GM21723 (cell line): ENCODE measurements at regions not wholly inside any gene's neighbourhood (a gene's known extent, or its start where the extent isn't known, plus 50 kb on each side); places are given as distances from the start of the nearest gene placed in this dataset.
"Not testable (repeated sequence)": the region's sequence is repeated elsewhere in the genome, so short reads cannot be mapped to it uniquely, and the experiment has no call there.

Source experiments
- ATAC-seq: cut with Tn5 transposase; IDR thresholded peaks from one replicate; pipeline ENCODE4 v1.9.1; 2021; ENCODE audit warnings: mild to moderate bottlenecking, moderate library complexity; ENCODE audit not compliant: unreplicated experiment

DNA sequence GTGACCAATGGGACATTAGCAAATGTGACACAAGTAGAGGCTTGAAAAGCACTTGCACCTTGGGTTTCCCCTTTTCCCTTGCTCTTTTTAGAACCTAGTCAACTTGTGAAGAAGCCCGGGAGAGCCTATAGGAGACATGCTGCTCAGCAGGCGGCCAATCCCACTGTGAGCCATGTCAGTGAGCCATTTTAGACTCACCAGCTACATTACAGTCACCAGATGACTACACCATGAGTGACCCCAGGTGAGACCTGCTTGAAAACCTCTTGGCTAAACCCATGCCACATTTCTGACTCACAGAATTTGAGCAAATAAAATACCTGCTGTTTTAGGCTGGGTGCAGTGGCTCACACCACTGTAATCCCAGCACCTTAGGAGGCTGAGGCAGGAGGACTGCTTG, 317.5 kb downstream of the KLF12 start:
- no peak for ATAC-seq

DNA sequence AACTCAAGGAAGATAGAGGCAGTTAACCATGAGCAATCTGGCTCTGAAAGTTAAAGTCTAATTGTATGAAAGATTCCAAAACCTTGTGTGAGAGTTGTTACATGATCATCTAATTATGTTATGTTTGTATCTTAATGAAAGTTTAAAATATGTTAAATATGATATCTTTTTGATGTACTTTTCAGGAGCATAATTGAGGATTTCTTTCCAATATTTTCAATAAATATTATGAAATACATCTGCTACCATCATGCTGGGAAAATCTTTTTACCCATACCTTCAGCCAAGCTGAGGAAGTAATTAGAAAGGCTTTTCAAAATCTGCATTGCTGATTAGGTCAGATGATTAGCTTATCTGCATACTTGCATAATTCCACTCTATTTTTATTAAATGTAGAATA, 318.4 kb downstream of the KLF12 start:
- ATAC-seq, result no peak

DNA sequence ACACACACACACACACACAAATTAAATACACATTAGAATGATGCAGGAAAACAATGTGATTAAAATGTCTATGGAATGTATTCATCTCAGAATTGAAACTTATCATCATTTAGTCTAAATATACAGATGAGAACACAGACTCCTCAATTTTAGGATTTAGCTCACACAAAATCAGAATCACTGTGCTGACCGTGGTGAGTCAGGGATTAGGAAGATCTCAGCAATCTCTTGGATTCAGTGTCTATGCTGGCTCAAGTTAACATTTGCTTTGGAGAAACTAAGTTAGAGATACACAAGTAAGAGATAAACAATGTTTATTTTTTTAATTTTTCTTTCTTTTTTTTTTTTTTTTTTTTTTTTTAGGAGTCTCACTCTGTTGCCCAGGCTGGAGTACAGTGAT, 323.6 kb downstream of the KLF12 start:
- no peak for ATAC-seq

DNA sequence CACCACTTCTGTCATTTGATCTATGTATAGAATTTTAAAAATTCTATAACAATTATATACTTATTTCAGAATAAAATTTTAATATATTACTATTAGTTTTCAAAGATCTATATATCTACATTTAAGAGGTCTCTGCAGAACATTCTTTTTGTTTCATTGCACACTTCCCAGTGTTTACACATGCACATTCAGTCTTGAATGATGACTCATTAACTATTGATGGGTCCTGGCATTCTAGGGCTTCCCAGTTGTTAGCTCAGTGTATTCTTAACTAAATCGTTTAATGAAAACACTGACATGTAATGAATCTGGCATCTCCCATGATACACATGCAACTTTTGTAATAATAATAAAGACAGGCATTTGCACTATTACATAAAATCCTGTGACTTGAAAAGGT, 324.6 kb downstream of the KLF12 start:
- ATAC-seq, result no peak

DNA sequence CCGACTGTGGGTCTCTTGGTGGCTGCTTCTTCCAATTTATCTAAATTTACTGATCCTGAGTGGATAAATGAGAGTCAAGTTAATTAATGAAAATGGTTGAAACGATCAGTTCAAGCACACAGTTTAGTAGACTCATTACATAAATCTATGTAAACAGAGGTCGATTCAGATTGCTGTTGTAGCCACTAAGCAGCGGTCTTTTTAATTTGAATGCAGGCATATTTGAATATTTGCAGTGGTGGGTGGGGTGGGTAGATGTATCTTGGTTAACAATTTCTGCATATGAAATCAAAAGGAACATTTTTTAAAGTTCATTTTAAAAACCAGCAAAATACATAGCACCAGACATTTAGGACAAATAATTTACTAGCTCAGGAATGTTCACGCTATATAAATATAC, 325.9 kb downstream of the KLF12 start:
- no peak for ATAC-seq

DNA sequence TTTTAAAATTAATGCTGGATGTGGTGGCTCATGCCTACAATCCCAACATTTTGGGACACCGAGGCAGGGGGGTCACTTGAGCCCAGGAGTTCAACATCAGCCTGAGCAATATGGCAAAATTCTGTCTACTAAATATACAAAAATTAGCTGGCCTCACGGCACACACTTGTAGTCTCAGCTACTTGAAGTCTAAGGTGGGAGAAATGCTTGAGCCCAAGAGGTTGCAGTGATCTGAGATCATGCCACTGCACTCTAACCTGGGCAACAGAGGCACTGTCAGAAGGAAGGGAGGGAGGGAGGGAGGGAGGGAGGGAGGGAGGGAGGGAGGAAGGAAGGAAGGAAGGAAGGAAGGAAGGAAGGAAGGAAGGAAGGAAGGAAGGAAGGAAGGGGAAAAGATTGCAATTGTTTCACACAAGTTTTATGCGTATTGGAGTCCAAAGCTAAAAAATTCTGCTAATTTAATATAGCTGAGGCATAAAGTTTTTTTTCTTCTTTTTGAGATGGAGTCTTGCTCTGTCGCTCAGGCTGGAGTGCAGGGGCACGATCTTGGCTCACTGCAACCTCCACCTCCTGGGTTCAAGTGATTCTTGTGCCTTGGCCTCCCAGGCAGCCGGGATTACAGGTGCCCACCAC, 328.8 kb downstream of the KLF12 start:
- not testable (repeated sequence) for ATAC-seq

DNA sequence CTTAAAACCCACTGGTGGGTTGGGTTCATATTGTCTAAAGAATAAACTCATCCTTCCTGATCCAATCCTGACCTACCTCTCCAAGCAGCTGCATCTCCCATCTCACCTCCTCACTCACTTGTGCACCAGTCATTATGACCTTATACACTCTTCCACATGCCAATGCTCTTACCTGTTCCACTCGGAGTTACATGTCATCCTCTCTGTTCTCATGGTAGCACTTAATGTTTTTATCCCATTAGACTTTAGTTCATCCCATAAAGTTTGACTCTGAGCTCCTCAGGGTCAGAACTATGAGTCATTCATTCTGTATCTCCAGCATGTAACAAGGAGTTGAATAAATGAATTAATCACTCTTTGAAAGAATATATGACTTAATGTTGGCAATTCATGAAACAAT, 330.2 kb downstream of the KLF12 start:
- ATAC-seq, result no peak

DNA sequence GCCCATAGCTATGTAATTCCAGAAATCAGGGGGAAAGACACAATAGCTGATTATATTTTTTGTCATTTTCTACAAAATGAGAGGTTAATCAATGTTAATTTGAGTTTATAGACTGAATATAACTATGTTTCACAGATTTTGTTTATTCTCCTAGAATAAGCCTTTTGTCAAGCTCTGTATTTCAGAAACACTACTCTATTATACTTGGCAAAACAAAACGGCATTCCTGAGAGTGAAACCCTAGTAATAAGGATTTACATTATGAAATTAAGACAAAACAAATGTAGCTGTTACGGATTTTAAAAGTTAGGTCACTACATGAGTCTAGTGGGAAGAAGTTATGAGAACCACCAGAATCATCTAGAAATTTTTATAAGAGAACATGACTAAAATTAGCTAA, 334.2 kb downstream of the KLF12 start:
- ATAC-seq, result no peak

DNA sequence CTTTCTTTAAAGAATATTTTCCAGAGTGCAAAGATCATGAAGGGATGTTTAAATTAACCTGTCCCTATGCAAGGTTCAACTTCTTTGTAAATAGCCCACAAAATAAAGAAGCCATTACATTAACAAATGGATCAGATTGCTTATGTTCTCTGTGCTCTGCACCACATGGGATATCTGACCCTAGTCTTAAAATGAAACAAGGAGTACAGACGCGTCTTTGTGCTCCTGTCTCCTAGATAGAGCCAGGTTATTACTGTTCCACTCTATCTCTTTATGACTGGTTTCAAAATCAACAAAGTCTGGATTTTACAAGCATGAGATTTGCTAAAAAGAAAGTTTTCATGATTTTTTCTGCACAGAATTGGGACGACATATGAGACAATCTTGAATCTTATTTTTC, 339.4 kb downstream of the KLF12 start:
- no peak for ATAC-seq

DNA sequence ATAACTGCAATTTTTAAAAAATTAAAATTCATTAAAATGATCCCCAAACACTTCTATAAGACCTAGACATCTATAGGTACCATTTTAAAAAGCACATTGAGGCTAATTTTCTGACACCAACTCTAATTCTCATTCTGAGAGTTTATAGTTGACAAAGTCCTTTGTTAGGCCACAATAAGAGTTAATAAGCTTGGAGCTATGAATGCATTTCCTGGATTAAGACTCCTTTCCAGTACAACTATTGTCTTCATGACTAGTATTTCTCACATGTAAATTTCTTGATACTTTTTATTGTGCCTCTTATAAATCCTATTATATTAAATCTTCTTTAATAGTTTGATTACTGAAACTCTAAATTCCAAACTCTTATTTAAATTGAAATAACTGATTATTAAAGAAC, 340.8 kb downstream of the KLF12 start:
- no peak for ATAC-seq

DNA sequence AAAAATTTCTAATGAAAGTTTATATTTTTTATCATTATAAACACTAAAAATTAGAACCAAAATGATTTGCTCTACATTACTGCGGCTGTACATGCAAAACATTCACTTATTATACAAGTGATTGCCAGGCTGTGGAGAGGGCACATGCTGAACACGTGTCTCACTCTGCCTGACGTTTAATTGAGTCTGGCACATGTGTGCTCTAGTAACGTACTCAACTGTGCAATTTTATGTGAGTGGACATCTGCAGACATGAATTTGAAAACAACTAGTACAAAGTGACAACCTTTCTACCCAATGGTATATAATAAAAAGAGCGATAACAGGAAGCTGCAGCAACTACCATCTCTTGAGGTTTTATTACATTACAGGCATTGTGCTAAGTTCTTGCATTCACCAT, 341.4 kb downstream of the KLF12 start:
- no peak for ATAC-seq

DNA sequence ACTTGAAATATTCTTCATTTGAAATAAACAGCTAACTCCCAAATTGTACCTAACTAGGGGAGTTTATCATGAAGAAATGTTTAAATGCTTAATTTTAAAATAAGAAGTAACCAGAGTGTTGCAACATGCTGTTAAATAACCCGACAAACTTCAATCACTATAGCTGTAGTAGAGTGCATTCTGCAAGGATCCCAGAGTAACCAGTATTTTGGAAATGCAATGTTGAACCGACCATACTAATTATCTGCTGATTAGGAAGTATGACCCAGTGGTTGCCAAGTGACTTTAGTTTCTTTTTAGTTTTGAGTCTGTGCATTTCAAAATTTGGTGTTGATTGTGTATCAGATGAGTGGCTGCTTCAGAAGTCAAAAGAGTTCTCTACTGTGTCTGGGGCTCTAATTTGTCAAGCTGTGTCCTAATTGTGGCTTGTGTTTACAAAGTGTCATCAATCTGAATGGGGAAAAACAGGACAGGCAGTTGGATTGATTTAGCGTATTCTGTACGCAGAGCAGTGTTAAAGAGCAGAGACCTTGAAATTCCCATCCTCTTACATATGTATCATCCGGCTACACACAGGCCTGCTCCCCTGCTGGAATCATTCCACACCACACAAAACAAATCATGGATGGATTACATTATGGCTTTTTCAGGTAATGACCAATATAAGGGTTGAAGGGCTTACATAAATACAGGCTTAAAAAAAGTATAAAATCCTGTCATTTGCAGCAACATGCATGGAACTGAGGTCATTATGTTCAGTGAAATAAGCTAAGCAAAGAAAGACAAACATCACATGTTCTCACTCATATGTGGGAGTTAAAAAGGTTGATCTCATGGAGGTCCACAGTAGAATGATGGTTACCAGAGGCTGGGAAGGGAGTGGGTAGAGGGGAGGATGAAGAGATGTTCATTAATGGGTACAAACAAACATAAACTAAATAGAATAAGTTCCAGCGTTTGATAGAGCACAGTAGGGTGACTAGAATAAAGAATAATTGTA, 351.5 kb downstream of the KLF12 start:
- ATAC-seq, result no peak

DNA sequence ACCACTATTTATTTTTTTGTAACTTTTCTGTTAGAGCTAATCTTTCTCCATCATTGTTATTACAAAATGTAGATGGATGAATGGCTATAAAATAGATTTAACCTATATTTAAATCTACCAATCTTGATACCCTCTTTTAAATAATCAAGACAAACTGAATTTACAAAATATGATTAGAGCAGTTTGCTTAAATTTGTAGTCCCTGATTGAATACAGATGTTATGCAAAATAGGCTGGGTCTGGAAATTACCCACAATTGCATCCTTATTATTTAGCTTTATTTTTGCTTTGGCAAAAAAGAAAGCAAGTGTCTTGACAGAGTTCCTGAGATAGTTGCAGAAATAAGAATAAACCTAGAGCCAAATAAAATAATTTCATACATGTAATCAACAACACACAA, 352.8 kb downstream of the KLF12 start:
- ATAC-seq, result no peak

DNA sequence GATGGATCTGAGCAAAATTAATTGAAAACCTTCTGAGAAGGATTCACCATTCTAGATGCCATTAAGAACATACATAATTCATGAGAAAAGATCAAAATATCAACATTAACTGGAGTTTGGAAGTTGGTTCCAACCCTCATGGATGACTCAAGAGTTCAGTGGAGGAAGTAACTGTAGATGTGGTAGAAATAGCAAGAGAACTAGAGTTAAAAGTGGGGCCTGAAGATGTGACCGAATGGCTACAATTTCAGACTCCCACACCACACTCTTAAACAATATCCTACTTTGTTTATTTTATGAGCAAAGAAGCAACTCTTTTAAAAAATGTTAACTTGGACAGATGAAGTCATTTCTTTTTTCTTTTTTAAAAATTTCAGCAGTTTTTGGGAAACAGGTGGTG, 354.3 kb downstream of the KLF12 start:
- no peak for ATAC-seq

DNA sequence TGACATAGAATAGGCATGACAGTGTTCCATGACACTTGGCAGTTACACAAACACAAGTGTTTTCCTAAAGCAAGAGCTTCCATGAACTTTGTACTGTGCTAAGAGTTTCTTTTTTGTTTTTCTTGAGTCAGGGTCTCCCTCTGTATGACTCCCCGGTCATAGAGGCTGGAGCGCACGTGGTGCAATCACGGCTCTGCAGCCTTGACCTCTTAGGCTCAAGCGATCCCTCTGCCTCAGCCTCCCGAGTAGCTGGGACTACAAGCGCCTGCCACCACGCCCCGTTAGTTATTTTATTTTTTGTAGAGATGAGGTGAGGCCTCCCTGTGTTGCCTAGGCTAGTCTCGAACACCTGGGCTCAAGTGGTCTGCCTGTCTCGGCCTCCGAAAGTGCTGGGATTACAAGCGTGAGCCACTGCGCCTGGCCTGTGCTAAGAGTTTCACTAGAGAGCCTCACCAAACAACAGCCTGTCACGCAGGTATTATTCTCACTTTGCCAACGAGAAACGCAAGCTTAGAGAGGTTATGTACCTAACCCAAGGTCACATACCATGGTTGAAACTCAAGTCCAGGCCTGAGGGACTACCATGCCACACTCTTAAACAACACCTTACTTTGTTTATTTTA, 355.9 kb downstream of the KLF12 start:
- ATAC-seq, result no peak

DNA sequence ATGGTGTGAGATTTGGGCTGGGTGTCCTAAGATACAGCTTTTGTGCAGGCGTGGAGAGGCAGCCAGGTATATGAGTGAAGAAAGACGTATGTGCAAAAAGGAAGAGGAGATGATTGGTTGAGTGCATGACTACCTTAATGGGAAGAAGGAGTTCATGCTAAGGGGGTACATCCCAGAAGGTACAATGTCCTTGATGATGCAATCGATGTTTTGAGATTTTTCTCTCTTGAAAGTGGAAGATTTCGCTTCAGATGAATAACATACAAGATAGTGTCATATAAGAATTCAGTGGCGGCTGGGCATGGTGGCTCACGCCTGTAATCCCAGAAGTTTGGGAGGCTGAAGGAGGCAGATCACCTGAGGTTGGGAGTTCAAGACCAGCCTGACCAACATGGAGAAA, 357.1 kb downstream of the KLF12 start:
- ATAC-seq, result no peak

DNA sequence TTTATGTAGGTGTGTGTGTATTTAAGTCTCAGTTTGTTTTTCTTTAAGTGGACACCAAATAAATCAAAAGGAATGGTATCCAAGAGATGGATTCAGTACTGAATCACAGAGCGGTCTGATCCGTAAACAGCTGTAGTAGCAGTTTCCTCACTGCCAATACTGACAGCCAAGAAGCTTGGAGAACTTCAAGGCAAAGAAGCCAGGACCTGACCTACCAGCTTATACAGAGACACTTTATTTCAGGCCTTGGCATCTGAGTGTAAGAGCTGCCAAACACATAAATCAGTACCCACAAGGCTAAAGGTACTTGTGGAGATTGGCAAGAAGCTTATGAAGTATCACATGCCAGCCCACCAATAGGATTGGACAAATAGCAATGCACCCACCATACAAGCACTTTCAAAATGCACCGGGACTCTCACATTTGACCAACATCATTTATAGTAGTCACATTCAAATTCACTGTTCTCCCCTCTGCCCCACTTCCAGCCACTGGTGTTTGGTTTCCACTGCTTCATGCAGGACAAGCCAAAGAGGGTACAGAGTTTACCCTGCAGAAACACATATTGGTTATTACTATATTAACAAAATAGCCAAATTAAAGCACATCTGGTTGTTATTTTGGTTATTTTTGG, 357.9 kb downstream of the KLF12 start:
- ATAC-seq, result no peak

DNA sequence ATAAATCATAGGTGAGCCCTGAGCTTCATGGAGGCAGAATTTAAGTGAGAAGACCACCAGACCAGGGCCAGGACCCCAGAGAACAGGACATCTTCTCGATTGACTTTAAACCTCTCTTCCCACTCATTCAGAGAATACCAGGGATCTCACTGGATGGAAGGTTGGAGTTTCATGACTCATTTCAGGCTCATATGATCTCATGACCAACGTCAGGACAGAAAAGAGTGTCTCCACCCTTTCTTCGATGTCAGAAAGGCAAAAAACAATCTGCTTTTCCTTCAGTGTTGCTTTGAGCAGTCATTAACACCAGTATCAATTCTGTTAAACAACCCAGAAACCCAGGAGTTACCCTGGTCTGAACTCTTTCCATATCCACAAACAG, 361.0 kb downstream of the KLF12 start:
- ATAC-seq, result no peak

DNA sequence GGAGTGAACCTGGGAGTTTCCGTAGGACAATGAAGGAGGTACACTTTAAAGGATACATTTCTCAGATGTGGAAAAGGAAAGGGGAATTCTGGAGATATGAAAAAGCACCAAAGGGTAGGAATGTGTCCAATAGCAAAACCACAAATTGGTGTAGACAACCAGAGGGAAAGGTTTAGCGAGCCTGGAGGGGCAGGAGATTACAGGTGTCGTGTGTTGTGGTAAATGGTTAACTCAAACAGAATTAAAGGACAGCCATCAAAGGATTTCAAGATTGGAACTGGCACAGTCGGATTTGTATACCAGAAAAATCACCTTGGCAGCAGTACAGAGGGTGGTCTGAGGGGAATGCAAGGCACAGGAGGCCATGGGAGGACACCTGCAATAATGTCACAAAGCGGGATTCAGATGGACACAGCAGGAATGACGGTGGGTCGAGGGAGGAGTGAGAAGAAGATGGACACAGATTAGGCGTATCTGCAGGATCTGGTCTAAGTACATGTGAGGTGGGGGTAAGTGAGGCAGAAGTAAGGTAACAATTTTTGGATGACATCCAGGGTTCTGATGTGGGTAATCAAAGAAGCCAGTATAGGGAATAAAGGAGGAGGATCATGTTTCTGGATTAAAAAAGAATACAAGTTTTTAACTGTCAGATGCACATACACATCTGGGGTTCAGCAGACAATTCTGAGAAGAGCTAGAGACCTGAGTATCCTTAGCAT, 361.6 kb downstream of the KLF12 start:
- ATAC-seq, result no peak

DNA sequence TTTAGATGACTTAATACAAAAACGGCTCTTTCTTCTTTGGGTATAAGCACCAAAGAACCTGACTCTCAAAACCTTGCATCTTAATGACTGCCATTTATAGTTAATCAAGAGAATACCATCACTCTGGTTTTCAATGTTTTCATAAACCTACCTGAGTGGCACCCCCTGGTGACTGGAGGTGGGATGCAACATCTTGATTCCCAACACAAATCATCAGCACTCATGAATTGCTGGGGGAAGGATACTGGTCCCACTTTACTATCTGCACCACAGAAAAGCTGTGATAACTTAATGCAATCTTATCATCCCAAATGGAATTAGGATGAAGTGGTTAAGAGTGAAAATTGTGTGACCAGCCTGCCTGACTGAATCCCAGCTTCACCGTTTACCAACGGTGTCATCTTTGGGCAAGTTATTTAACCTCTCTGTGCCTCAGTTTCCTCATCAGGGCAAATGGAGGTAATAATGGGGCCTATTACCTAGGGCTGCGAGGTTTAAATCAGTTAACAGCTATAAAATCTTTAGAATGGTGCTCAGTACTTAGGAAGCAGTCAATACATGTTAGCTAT, 366.4 kb downstream of the KLF12 start:
- peak; percentile 38 for ATAC-seq
